ENCODE measurements at regions not wholly inside any gene's neighbourhood (a gene's known extent, or its start where the extent isn't known, plus 50 kb on each side); places are given as distances from the start of the nearest gene placed in this dataset.

DNA sequence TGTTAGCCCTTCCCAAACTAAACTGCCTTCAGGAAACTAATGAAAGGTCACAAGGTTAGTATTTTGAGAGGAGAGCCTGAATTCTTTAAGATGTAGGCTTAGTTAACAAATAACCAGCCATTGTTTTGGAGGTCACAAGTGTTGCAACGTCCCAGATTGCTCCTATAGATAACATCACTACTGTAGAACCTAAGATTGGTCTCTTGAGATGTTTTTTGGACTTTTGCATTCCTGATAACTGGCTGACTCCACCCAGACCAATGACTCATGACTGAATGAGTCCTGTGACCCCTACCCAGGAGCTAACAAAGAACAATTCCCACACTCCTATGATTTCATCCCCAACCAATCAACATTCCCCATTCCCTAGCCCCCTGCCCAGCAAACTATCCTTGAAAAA, 178.8 kb downstream of the SCP2D1 start:
- TF ChIP-seq, protein P1, sequence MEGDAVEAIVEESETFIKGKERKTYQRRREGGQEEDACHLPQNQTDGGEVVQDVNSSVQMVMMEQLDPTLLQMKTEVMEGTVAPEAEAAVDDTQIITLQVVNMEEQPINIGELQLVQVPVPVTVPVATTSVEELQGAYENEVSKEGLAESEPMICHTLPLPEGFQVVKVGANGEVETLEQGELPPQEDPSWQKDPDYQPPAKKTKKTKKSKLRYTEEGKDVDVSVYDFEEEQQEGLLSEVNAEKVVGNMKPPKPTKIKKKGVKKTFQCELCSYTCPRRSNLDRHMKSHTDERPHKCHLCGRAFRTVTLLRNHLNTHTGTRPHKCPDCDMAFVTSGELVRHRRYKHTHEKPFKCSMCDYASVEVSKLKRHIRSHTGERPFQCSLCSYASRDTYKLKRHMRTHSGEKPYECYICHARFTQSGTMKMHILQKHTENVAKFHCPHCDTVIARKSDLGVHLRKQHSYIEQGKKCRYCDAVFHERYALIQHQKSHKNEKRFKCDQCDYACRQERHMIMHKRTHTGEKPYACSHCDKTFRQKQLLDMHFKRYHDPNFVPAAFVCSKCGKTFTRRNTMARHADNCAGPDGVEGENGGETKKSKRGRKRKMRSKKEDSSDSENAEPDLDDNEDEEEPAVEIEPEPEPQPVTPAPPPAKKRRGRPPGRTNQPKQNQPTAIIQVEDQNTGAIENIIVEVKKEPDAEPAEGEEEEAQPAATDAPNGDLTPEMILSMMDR (IDR thresholded peaks at IDR 0.05; ENCODE audit: low read depth, low read length) = no peak
- no peak for TF ChIP-seq EZH2phosphoT487 (IDR thresholded peaks at IDR 0.05; ENCODE audit: low read depth)

All from OCI-LY3 (cell line).